ENCODE measurements at regions not wholly inside any gene's neighbourhood (a gene's known extent, or its start where the extent isn't known, plus 50 kb on each side); places are given as distances from the start of the nearest gene placed in this dataset.

DNA sequence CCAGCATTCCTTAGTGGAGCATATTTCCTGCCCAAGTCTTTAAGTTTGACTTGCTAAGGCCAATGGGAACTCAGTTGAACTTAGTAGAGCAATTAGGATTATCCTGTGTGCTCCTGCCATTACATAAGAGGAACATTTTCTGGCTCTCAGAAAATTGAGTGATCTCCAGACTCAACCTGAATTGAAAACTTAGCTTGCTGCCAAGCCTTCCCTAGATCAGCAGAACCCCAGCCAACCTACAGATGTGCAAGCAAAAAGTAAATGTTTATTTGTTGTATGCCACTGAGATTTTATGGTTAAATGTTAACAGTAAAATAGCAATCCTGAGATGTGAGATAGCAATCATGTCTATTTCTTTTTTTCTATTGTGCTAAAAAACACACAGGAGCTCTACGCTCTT lies 350.9 kb downstream of the OLFM4 start:
- TF ChIP-seq, protein P1, sequence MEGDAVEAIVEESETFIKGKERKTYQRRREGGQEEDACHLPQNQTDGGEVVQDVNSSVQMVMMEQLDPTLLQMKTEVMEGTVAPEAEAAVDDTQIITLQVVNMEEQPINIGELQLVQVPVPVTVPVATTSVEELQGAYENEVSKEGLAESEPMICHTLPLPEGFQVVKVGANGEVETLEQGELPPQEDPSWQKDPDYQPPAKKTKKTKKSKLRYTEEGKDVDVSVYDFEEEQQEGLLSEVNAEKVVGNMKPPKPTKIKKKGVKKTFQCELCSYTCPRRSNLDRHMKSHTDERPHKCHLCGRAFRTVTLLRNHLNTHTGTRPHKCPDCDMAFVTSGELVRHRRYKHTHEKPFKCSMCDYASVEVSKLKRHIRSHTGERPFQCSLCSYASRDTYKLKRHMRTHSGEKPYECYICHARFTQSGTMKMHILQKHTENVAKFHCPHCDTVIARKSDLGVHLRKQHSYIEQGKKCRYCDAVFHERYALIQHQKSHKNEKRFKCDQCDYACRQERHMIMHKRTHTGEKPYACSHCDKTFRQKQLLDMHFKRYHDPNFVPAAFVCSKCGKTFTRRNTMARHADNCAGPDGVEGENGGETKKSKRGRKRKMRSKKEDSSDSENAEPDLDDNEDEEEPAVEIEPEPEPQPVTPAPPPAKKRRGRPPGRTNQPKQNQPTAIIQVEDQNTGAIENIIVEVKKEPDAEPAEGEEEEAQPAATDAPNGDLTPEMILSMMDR (IDR thresholded peaks at IDR 0.05): no peak
- no peak for TF ChIP-seq POLR2A (IDR thresholded peaks at IDR 0.05)

All from uterus (tissue), 2 donors.